GM18517 (cell line): ENCODE measurements at regions not wholly inside any gene's neighbourhood (a gene's known extent, or its start where the extent isn't known, plus 50 kb on each side); places are given as distances from the start of the nearest gene placed in this dataset.

Experiments used
- ATAC-seq: cut with Tn5 transposase; IDR thresholded peaks from one replicate; pipeline ENCODE4 v1.9.1; 2021; ENCODE audit warnings: mild to moderate bottlenecking, moderate library complexity; ENCODE audit not compliant: unreplicated experiment

- no peak for ATAC-seq
Measured at GRCh38 chr3:72442759-72443158, 405.5 kb downstream of the SHQ1 start.

- no peak for ATAC-seq
Measured at GRCh38 chr3:72441284-72441994, 406.8 kb downstream of the SHQ1 start.

GRCh38 chr3:72440491-72440890 is 407.8 kb downstream of the SHQ1 start:
- peak; percentile 65 for ATAC-seq

GRCh38 chr3:72439321-72440183 is 408.7 kb downstream of the SHQ1 start:
- peak; percentile 62 for ATAC-seq

GRCh38 chr3:72437661-72438406 is 410.4 kb downstream of the SHQ1 start:
- no peak for ATAC-seq

GRCh38 chr3:72436863-72437592 is 411.2 kb downstream of the SHQ1 start:
- no peak for ATAC-seq

- no peak for ATAC-seq
Measured at GRCh38 chr3:72434296-72434695, 413.9 kb downstream of the SHQ1 start.

GRCh38 chr3:72432246-72432645 is 416.0 kb downstream of the SHQ1 start:
- ATAC-seq: no peak

GRCh38 chr3:72429589-72430353 is 418.5 kb downstream of the SHQ1 start:
- no peak for ATAC-seq

- no peak for ATAC-seq
Measured at GRCh38 chr3:72428803-72429202, 419.4 kb downstream of the SHQ1 start.

- ATAC-seq: no peak
Measured at GRCh38 chr3:72427624-72428023, 420.6 kb downstream of the SHQ1 start.

GRCh38 chr3:72426618-72427397 is 421.4 kb downstream of the SHQ1 start:
- ATAC-seq: peak; percentile 77

GRCh38 chr3:72423643-72424042 is 424.6 kb downstream of the SHQ1 start:
- ATAC-seq: no peak

- no peak for ATAC-seq
Measured at GRCh38 chr3:72421786-72422185, 426.5 kb downstream of the SHQ1 start.

- no peak for ATAC-seq
Measured at GRCh38 chr3:72421126-72421525, 427.1 kb downstream of the SHQ1 start.

GRCh38 chr3:72418856-72419255 is 429.4 kb downstream of the SHQ1 start:
- no peak for ATAC-seq

GRCh38 chr3:72418244-72418643 is 430.0 kb downstream of the SHQ1 start:
- no peak for ATAC-seq

- ATAC-seq: no peak
Measured at GRCh38 chr3:72414481-72415016, 433.7 kb downstream of the SHQ1 start.

GRCh38 chr3:72413228-72413627 is 435.0 kb downstream of the SHQ1 start:
- no peak for ATAC-seq
